COLO668 (cell line): ENCODE measurements at regions not wholly inside any gene's neighbourhood (a gene's known extent, or its start where the extent isn't known, plus 50 kb on each side); places are given as distances from the start of the nearest gene placed in this dataset.

Experiments used
- DNase-seq: peaks from one replicate; lab custom pipeline; 2025; ENCODE audit not compliant: unreplicated experiment; lab: John Stamatoyannopoulos, UW

- no peak for DNase-seq
Observed at GRCh38 chr12:28876196-28876798, 272.8 kb upstream of the FAR2 start.

DNA sequence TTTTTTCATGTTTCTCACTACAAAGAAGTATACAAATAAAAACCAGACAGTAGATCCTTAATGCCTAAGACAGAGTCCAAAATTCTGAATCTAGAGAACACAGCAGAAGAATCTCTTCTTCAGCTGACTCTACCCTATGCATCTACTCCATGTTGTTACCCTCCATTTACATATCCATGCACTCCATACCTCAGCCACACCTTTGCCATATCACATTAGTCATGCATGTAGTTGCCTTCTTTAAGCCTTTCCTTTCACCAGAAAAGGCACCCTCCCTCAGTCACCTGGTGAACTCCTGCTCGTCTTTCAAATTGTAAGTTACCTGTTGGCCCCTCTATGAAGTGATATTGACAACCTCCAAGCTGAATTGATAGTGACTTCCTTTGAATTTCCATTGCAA lies 271.2 kb upstream of the FAR2 start:
- no peak for DNase-seq

- no peak for DNase-seq
Observed at GRCh38 chr12:28878629-28879028, 270.4 kb upstream of the FAR2 start.

DNA sequence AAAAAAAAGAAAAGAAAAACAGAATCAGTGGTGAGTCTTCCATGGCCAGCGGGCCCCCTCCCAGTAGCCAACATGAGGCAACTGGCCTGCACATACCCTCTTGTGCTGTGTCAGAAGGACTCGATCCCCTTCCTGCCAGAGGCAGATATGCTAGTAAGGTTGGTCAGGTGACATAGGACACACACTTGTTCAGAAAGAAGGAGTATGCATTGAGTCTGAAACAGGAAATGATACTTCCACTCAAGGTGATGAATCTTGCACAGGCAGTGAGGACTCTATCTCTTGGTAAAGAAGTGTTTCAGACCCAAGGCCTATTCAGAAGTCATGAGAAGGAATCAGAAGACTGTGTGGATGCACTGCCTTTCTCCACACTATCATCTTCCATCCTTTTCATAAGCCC lies 269.7 kb upstream of the FAR2 start:
- DNase-seq, result no peak

- DNase-seq, result no peak
Observed at GRCh38 chr12:28882444-28882843, 266.6 kb upstream of the FAR2 start.

DNA sequence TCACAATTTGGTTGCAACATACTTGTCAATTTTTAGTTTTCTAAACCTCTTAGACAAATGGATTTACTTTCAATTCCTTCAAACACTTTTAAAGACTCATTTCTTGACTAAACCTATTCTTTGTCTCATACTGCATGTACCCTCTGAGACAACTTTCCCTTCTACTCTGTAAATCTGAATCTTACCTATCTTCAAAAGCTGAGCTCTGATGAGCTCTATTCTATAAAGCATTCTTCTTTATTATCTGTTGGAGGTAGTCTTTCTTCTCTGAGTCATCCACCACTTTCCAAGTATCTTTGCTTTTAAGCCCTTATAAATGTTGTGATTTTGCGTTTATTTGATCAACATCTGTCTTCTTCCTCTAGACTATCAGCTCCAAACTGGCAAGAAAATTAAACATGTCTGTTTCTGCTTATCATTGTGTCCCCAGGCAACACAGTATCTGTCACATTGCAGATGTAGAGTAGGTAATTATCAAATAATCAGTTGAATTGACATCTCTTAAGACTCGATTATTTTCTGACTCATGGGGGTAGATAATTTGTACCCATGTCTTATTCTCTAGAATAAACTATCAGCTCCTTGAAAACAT lies 265.6 kb upstream of the FAR2 start:
- no peak for DNase-seq

DNA sequence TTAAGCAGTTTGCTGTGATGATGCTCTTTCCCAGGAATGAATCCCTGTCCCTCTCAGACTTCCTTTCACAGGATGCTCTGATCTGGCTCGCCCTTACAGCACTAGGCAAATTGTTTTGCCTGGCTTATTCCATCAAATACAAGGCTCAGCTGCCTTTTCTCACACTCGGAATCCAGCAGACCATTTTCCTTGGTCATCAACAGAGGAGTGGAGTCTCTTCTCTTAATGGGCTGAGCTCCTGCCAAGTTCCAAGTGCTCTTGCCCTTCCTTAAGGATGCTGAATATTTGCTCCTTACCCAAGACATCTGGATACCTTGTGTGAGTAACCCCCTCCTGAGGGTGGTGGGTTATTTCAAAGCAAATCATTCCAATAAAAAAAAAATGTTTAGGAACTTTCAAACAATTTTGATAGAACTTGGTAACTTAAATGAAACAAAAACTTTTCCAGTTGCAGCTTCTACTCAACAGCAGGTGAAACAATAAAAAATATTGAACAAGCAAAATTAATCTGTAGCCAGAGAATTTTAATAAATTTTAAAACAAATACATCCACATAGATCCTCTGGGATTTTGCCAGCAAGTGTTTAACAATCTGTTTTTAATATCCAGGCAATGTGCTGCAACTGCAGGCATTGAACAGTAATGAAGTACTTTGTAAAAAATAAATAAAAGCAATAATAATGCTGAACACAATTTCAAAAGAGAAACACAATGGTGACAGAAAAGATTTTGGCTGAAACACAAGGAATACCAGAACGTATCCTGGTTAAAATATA lies 264.0 kb upstream of the FAR2 start:
- DNase-seq, result no peak

DNA sequence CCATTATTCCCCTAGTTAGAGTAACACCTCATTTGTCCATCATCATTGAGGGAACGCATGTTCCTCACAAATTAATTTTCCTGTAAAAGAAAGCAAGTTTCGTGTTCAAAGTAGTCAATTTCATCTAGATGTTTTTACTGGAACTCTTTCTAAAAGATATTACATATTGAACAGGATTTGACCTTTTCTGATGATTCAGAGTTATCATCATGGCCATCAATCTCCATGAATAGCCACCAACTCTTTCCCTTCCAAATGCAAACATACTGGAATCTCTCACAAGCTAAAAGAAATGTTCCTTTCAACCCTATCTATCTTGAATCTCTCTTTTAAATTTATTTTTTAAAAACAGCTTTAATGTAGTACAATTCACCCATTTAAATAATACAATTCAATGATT lies 263.1 kb upstream of the FAR2 start:
- DNase-seq, result no peak

GRCh38 chr12:28887461-28887990 lies 261.6 kb upstream of the FAR2 start:
- no peak for DNase-seq

DNA sequence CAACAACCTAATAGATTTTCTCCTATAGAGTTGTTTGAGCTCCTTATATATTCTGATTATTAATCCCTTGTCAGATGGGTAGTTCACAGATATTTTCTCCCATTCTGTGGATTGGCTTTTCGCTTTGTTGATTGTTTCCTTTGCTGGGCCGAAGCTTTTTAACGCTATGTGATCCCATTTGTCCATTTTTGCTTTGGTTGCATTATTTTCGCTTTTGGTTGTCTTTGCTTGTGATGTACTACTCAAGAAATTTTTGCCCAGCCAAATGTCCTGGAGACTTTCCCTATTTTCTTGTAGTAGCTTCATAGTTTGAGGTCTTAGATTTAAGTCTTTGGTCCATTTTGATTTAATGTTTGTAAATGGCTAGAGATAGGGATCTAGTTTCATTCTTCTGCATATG lies 258.4 kb upstream of the FAR2 start:
- DNase-seq, result no peak

DNA sequence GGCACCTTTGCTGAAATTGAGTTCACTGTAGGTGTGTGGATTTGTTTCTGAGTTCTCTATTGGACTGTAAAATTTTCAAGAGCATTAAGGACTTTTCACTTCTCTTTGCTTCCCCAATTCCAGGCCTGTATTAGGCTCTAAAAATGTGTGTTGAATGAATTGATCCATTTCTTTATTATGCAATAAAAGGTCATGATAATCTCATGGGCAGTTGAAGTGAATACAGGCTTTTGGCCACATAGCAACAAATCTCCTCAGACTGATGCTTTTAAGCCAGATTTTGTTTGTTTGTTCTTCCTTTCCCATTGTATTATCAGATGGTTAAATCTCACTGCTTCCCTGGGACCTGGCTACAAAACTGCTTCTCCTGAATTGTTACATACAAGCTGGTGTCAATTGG lies 258.0 kb upstream of the FAR2 start:
- DNase-seq, result no peak

DNA sequence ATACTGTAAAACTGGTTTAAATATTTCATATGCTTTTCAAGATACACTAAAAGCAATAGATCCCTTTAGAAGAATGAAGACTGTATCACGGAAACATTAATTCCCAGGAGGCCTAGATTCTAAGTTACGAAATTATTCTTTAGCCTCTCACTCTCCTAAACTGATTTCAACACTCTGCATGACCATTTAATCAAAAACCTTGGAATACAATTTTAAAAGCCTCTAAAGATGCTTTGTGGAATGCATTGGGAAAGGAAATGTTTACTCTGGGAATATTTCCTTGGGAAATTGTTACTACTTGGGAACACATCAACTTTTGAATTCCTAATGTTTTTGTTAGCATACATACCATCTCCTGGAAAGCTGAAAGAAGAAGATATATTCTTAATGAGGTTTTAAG lies 255.7 kb upstream of the FAR2 start:
- DNase-seq, result no peak

DNA sequence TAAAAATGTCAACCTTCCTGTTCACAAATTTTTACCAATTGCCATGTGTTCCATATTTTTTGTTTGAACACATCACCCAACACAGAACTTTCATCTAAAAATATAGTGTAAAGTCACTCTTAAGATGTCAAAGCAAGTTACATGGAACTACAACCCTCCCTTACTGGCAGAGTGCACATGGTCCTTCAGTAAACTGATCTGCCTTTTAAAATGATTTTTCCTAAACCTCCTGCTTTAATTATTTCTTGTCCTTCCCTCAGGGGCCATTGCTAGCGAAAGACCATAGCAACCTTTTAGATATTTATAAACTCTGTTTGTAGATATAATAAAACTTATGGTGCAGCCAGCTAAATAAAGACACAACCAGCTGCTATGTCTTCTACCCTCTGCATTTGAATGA lies 255.2 kb upstream of the FAR2 start:
- DNase-seq, result no peak

GRCh38 chr12:28896421-28896820 lies 252.7 kb upstream of the FAR2 start:
- DNase-seq, result no peak

GRCh38 chr12:28898038-28898437 lies 251.0 kb upstream of the FAR2 start:
- no peak for DNase-seq

- no peak for DNase-seq
Observed at GRCh38 chr12:28899951-28900350, 249.1 kb upstream of the FAR2 start.

DNA sequence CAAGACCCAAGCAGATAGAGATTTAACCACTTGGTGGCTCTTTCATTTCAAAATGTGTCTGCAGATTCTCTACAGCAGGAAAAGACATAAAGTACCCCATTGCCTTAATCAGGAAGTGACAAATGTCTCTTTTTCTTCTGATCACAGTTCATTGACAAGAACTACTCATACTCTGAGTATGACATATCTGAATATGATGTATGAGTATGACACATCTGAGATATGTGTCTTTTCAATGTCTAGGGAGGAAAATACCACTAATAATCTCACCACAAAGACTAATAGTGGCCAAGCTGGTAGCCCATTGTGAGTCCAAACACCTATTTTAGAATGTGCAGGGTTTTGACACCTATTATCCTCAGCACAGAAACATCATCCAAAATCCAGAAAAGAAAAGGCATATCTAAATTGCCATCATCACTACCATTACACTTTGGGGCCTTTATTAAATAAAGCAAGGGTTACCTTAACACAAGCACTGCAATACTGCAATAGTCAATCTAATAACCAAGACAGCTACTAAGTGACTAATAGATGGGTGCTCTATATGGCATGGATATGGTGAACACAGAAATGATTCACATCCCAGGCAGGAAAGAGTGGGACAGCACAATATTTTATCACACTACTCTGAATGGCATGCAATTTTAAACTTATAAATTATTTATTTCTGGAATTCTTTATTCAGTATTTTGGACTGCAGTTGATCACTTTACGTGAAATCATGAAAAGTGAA lies 243.7 kb upstream of the FAR2 start:
- DNase-seq, result no peak

GRCh38 chr12:28908646-28909045 lies 240.4 kb upstream of the FAR2 start:
- DNase-seq, result no peak

DNA sequence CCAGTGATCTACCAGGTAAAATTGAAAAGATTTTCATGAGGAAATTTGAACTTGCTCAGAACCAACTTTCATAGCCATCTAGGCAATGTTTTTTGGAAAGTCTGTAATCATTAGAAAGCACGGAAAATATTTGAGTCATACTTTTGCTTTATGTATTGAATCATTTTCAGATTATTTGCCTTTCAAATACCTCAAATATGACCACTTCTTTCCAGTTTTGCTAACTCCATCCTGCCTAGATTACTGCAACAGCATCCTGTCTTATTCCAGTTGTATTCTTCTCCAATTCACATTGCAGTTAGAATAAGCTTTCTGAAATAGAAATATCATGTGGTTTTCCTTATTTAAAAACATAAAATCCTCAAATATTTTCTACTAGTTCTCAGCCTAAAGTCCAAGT lies 239.8 kb upstream of the FAR2 start:
- no peak for DNase-seq

DNA sequence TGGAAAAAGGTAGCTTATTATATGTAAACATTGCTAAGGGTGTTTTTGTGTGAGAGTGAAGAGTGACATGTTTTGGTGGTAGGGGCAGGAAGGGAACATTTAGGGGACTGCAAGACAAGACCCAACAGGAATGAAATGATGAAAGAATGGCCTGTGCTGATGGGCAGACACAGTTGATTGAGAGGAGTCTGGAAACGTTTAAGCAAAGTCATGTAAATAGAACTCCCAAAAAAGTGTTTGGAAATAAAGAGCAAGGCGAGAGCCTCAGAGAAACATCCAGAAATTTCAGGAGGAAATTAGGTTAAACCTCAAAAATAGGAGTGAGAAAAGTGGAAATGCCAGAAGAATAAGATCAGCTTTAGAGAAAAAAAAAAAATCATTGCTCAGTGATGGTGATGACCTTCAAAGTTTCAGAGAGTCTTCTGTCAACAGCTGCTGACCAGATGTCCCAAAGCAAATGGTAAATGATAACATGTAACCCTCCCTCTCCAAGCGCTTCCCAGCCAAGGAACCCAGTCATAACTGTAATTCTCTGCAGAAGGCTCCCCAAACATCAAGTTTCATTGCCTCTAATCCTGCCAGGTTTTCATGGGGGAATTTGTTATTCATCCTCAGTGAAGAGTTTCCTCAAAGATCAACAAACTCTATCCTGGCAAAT lies 223.2 kb upstream of the FAR2 start:
- DNase-seq, result no peak

DNA sequence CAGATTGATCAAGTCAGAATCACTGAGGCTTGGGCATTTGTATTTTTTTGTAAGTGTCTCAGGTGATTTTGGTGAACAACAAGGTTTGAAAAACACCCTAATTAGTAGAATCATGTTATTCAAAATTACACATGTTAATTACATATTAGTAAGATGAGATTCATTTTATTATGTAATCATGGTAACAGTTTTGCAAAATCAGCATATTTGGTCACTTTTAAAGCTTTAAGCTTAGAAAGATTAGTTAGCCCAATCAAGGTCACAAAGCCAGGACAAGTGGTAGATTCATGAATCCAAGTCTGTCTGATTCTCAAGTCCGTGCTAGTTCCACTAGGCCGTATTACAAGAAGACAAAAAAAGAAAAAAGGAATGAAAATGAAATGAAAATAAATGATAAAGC lies 218.4 kb upstream of the FAR2 start:
- DNase-seq, result no peak
